T-helper 1 cell treated with Interleukin-12 subunit alpha and Interleukin-12 subunit beta and Interleukin-4 antibody, amounts not matched to agents 30 μg/mL and 1 μg/mL, for 36 hours (primary cell): ENCODE measurements at regions not wholly inside any gene's neighbourhood (a gene's known extent, or its start where the extent isn't known, plus 50 kb on each side); places are given as distances from the start of the nearest gene placed in this dataset.
"Not testable (repeated sequence)": the region's sequence is repeated elsewhere in the genome, so short reads cannot be mapped to it uniquely, and the experiment has no call there.

Experiments
- H3K27ac Mint-ChIP-seq: one replicate; pipeline ENCODE4 v1.8.0; 2021; ENCODE audit warnings: mild to moderate bottlenecking, mixed read lengths
- H3K27me3 Mint-ChIP-seq: one replicate; pipeline ENCODE4 v1.8.0; 2021; ENCODE audit warnings: low read depth, mixed read lengths
- H3K36me3 Mint-ChIP-seq: one replicate; pipeline ENCODE4 v1.8.0; 2021; ENCODE audit warnings: low read depth, mixed read lengths
- H3K4me1 Mint-ChIP-seq: one replicate; pipeline ENCODE4 v1.8.0; 2021; ENCODE audit warnings: low read depth, mixed read lengths
- H3K4me3 Mint-ChIP-seq: one replicate; pipeline ENCODE4 v1.8.0; 2021; ENCODE audit warnings: mild to moderate bottlenecking, moderate library complexity, mixed read lengths
- H3K9me3 Mint-ChIP-seq: one replicate; pipeline ENCODE4 v1.8.0; 2021; ENCODE audit warnings: mixed read lengths

DNA sequence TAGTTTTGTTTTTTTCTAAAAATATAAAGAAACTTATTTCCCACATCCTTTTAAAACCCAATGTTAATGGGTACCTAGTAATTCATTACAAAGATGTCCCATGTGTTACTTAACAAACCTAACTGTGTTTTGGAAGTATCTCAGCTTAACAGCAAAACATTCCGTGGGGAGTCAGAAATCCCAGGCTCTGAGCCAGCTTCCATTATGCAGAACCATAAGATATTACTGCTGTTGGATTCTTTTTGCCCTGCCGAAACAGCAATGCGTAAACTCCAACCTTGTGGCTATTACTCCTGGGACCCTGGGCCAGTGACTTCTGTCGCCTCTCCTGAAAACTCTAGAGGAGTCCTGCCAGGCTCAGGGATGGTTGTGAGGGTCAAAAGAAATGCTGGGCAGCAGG, 174.1 kb downstream of the UXS1 start:
- H3K4me1 Mint-ChIP-seq = peaks cover 5% of the 10 kb centered on the region
- H3K4me3 Mint-ChIP-seq = no peak overlapping the region
- H3K27me3 Mint-ChIP-seq = peaks cover 9% of the 10 kb centered on the region
- H3K9me3 Mint-ChIP-seq = no peaks in the 10 kb centered on the region
- H3K27ac Mint-ChIP-seq = no peak overlapping the region
- peaks cover 2% of the 10 kb centered on the region for H3K36me3 Mint-ChIP-seq

DNA sequence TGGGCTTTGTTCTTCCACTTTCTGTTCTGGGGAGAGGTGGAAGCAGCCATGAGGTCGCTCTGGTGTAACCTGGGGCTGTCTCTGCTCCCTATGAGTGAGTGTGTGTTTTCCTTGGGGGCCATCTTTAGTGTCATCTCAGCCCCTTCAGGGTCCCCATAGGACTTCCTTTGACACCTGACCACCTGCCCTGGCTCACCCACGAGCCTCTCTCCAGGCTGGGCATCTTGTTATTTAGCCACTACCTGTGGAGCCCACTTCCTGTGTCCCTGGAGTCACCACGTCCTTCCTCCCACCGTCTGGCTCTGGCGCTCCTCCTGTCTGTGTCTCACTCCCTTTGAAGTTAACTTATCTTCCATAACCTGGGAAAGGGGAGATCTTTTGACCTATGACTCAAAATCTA, 176.0 kb downstream of the UXS1 start:
- H3K27ac Mint-ChIP-seq = peak overlapping the region; percentile 5
- no peaks in the 10 kb centered on the region for H3K27me3 Mint-ChIP-seq
- H3K36me3 Mint-ChIP-seq = peaks cover 2% of the 10 kb centered on the region
- no peaks in the 10 kb centered on the region for H3K9me3 Mint-ChIP-seq
- H3K4me3 Mint-ChIP-seq = no peak overlapping the region
- peaks cover 5% of the 10 kb centered on the region for H3K4me1 Mint-ChIP-seq

DNA sequence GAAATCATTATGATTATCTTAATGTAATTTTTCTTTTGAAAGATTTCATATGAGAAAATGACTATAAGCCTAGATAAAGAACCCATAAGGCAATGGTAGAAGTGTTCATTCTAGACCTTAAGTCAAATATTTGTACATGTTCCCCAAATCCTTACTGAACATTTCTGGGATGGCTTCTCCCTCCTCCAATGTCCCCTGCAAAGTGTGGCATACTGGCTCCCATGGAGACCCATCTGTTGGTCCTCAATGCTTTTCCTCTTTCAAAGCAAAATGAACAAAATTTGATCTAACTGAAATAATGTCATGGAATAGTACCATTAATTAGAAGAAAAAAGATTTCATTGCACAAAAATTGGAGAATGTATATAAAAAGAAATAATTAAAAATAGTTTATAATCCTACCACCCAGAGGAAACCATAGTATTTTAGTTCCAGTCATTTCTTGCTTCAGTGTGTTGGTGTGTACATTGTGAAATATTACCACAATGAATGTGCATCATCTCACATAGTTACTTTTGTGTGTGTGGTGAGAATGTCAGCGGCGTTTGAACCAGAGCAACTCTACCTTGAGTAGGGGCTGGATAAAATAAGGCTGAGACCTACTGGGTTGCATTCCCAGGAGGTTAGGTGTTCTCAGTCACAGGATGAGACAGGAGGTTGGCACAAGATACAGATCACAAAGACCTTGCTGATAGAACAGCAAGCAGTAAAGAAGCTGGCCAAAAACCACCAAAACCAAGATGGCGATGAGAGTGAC, 181.3 kb downstream of the UXS1 start:
- Mint-ChIP-seq H3K27me3 (no peaks in the 10 kb centered on the region), H3K9me3 (peaks cover 20% of the 10 kb centered on the region), H3K4me1 (no peaks in the 10 kb centered on the region), H3K4me3 (no peak overlapping the region), H3K36me3 (no peaks in the 10 kb centered on the region), H3K27ac (no peak overlapping the region)

DNA sequence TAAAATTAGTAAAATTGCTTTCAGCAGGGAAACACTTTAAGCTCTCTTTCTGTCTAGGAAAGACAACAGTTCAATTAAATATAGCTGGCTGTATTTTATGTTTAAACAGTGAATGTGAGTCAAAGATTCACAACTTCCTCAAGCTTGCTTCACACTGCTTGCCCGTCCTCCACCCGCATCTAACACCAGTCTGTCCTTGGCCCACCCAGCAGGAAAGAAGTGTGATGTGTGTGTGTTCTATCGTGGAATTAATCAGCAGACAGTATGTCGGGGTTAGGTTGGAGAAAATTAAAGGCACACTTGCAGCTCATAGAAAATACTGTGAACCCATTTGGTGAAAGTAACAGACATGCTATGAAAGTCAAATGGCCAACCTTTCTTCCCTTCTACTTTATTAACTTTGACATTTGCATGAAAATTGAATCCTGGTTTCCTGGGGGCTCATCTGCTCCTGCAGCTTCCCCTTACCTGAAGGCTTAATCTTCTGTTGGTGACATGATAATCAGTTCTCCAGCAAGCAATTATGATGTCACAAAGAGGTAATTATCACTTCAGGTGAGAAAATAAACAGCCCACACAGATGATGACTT, 182.0 kb downstream of the UXS1 start:
- peaks cover 23% of the 10 kb centered on the region for H3K9me3 Mint-ChIP-seq
- no peak overlapping the region for H3K27ac Mint-ChIP-seq
- H3K27me3 Mint-ChIP-seq = no peaks in the 10 kb centered on the region
- H3K4me1 Mint-ChIP-seq = no peaks in the 10 kb centered on the region
- H3K36me3 Mint-ChIP-seq = no peaks in the 10 kb centered on the region
- no peak overlapping the region for H3K4me3 Mint-ChIP-seq

DNA sequence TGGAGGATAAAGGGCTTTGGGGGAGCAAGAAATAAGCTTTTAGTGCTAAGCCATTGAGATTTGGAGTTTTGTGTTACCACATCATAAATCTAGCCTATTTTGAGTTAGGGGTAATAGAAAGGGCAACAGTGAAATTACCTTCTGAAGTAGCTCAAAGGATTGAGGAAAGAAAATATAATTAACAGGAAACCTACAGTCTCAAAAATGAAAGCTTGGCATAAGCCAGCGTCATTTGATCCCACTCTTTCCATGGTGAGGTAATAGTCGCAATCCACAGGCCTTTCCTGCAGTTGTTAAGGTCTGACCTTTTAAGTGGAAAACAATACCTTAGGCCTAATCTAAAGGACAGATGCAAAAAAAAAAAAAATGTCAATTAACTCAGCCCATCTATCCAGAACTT, 182.7 kb downstream of the UXS1 start:
- H3K36me3 Mint-ChIP-seq = no peaks in the 10 kb centered on the region
- H3K4me1 Mint-ChIP-seq = no peaks in the 10 kb centered on the region
- H3K27me3 Mint-ChIP-seq = no peaks in the 10 kb centered on the region
- peaks cover 30% of the 10 kb centered on the region for H3K9me3 Mint-ChIP-seq
- H3K4me3 Mint-ChIP-seq = no peak overlapping the region
- H3K27ac Mint-ChIP-seq = no peak overlapping the region

DNA sequence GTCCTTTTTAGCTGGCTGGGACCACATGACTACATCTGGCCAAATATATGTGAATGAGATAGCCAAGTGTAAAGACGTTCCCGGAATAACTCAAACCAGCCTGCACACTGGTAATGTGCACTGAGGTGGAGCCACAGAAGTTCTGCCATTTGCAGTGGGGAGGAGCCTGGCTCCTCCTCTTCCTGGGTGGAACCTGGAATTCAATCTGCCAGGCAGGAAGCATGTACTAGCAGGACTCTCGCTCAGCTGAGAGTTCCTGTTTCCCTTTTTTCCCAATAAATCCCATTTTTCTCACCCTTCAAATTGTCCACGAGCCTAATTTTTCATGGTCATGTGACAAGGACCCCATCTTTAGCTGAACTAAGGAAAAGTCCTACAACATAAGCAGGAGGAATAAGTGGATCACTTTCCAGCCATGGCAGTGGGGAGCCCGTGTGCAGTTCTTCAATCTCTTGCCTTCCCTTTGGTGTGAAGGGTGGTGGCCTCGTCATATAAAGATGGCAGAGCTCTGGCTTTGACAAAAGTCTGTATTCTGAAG, 183.2 kb downstream of the UXS1 start:
- H3K27me3 Mint-ChIP-seq = no peaks in the 10 kb centered on the region
- no peaks in the 10 kb centered on the region for H3K36me3 Mint-ChIP-seq
- H3K27ac Mint-ChIP-seq = no peak overlapping the region
- H3K4me1 Mint-ChIP-seq = no peaks in the 10 kb centered on the region
- H3K4me3 Mint-ChIP-seq = no peak overlapping the region
- peaks cover 33% of the 10 kb centered on the region for H3K9me3 Mint-ChIP-seq

DNA sequence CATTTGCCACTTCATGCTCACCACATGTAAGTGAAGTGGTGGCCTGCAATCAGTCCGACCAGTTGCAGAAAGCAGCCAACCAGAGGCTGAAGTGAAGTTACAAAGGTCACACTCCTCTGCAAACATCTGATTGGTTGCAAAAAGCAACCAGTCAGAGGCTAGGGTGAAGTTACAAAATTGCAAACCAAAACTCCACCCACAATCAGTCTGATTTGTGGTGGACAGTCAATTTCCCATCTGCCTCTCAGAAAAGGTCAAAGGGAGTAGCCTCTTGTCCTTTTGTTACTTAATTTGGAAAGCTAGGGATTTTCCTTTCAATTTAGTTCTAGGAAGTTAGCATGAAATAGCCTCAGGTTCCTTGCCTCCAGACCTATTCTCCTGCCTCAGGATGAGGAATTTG, 185.0 kb downstream of the UXS1 start:
- Mint-ChIP-seq H3K4me1 (no peaks in the 10 kb centered on the region), H3K9me3 (peaks cover 48% of the 10 kb centered on the region), H3K27me3 (no peaks in the 10 kb centered on the region), H3K36me3 (no peaks in the 10 kb centered on the region), H3K27ac (no peak overlapping the region), H3K4me3 (no peak overlapping the region)

DNA sequence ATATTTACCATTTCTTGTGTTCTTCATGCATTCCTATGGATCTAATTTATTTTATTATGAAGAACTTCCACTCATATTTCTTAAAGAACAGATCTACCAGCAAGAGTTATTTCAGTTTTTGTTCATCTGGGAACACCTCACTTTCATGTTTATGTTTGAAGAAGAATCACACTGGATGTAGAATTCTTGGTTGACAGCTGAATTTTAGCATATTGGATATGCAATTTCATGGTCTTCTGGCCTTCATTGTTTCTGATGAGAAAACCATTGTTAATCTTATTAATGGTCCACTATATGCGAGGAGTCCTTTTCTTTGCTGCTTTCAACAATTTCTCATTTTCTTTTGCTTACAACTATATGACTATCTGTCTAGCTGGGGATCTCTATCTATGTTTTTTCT, 189.2 kb downstream of the UXS1 start:
- Mint-ChIP-seq H3K9me3 (peaks cover 53% of the 10 kb centered on the region), H3K27me3 (peaks cover 13% of the 10 kb centered on the region), H3K36me3 (no peaks in the 10 kb centered on the region), H3K4me1 (no peaks in the 10 kb centered on the region), H3K27ac (no peak overlapping the region), H3K4me3 (no peak overlapping the region)

DNA sequence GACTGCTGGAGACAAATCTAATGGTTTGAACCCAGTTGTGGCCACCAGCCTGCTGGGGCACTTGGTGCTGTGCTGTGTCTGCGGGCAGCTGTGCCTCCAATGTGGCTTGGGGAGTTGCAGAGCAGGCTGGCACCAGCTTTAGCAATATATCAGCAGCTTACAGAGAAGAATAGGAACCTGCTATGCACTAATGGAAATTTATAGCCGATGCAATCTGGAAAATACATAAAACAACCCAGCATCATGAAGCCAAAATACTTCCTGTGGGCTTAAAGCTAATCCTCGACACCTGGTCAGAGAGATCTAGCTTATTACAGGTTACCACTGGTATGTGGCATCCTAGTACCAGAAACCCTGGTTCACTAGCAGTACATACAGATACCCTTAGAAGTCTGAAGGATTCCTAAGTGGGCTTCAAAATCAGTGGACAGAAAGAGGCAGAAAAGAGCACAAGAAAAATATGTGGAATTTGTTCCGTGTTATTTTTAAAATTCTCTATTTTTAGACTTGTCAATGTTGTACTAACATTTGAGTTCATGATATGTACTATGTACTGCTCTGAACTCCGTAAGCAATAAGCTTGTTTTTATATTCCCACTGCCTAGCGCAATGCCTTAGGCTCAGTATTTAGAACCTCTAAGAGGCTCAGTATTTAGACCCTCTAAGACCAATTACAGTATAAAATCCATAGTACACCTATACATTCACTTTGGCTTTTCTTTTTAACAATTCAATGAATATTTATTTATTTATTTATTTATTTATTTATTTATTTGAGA, 194.7 kb downstream of the UXS1 start:
- Mint-ChIP-seq H3K36me3 (no peaks in the 10 kb centered on the region), H3K4me1 (no peaks in the 10 kb centered on the region), H3K27ac (no peak overlapping the region), H3K9me3 (peaks cover 26% of the 10 kb centered on the region), H3K4me3 (no peak overlapping the region), H3K27me3 (peaks cover 13% of the 10 kb centered on the region)

DNA sequence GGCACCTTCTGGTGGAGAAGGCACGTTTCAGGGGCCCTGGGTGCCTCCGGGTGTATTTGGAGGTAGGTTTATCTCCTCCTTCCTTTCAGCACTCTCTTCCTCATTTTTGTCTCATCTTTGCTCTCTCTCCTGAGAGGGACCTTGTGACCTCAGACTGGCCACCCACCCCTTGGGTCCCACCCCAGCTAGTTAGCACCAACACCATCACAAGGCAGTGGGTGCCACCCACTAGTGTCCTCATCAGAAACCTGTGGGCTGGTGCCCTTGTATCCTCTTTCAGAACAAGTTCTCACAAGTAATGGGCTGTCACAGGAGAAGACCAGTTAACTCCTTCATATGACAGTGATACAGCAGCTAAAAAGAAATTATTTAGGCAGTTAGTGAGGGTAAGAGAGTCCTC, 196.4 kb downstream of the UXS1 start:
- H3K27me3 Mint-ChIP-seq = peaks cover 13% of the 10 kb centered on the region
- H3K4me1 Mint-ChIP-seq = no peaks in the 10 kb centered on the region
- no peaks in the 10 kb centered on the region for H3K36me3 Mint-ChIP-seq
- no peak overlapping the region for H3K4me3 Mint-ChIP-seq
- no peak overlapping the region for H3K27ac Mint-ChIP-seq
- peaks cover 29% of the 10 kb centered on the region for H3K9me3 Mint-ChIP-seq

DNA sequence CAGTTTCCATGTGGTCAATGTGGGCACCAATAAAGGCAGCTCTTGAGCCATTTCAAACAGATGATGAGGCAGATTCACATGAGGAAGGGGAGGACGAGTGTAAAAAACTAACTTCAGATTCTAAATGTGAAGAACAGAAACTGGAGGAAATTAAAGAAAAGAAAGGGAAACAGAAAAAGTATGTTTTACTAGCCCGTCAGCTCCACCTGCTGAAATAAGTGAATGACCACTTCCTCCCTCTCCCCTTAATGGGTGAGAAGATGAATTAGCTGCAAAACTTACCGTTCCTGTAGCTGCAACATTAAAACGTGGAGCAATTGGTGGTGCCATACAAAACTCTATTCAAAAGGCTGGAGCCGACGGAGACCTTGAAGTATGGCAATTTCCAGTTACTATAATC, 203.5 kb downstream of the UXS1 start:
- H3K27ac Mint-ChIP-seq = no peak overlapping the region
- H3K4me1 Mint-ChIP-seq = peaks cover 7% of the 10 kb centered on the region
- H3K9me3 Mint-ChIP-seq = peaks cover 59% of the 10 kb centered on the region
- peaks cover 6% of the 10 kb centered on the region for H3K27me3 Mint-ChIP-seq
- H3K4me3 Mint-ChIP-seq = no peak overlapping the region
- H3K36me3 Mint-ChIP-seq = peaks cover 8% of the 10 kb centered on the region

DNA sequence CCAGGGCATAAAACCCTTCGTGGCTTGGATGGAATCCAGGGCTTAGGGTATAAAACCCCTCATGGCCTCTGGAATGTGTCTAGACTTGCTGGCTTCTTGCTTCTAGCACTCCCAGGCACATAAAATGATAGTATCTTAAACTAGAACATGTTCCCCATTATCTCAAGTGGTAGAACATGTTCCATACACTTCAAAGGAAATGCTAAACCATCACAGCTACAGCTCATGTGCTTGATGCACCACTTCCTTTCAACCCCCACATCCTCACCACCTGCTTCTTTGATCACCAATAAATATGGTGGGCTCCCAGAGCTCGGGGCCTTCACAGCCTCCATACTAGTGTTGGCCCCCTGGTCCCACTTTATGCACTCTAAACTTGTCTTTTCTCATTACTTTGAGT, 204.3 kb downstream of the UXS1 start:
- not testable (repeated sequence) for H3K4me3 Mint-ChIP-seq, H3K27me3 Mint-ChIP-seq, H3K27ac Mint-ChIP-seq, H3K36me3 Mint-ChIP-seq, H3K4me1 Mint-ChIP-seq
- peaks cover 55% of the 10 kb centered on the region for H3K9me3 Mint-ChIP-seq

DNA sequence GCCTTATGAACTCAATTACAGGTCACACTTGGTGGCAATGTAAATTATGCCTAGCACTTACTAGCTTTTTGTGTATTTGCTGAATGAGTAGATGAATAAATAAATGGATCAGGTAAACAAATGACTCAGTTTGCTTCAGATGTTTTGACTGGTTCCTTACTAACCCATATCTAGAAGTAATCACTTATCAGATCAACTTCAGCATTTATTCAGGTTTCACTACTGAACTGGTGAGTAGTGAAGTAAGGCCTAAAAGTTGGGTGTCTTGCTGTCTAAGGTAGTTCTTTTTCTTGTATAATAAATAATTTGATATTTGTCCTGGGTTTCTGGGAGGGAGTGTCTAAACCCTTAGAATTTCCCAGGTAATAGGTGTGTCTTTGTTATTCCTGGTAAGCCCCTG, 205.0 kb downstream of the UXS1 start:
- Mint-ChIP-seq H3K27me3 (peaks cover 6% of the 10 kb centered on the region), H3K4me1 (peaks cover 9% of the 10 kb centered on the region), H3K9me3 (peaks cover 49% of the 10 kb centered on the region), H3K27ac (no peak overlapping the region), H3K36me3 (peaks cover 8% of the 10 kb centered on the region), H3K4me3 (no peak overlapping the region)

DNA sequence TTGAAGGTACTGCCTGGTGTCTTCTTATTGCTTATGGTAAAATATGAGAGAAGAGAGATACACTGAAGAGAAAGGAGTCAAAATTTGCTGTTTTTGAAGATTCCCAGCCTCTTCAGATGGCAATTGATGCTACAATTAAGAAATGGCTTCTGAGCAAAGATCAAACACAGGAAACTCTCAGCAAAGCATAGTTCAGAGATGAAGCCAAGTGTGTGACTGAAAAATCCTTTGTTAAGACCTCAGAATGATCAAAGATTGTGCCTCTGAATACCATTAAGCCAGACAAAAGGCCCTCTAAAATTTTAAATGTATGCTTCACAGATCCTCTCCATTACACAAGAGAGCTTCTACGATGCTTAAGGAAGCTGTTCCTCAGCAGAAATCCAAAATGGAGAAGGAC, 216.3 kb downstream of the UXS1 start:
- Mint-ChIP-seq H3K36me3 (no peaks in the 10 kb centered on the region), H3K4me3 (no peak overlapping the region), H3K27ac (no peak overlapping the region), H3K9me3 (peaks cover 3% of the 10 kb centered on the region), H3K4me1 (peaks cover 6% of the 10 kb centered on the region), H3K27me3 (peaks cover 7% of the 10 kb centered on the region)

DNA sequence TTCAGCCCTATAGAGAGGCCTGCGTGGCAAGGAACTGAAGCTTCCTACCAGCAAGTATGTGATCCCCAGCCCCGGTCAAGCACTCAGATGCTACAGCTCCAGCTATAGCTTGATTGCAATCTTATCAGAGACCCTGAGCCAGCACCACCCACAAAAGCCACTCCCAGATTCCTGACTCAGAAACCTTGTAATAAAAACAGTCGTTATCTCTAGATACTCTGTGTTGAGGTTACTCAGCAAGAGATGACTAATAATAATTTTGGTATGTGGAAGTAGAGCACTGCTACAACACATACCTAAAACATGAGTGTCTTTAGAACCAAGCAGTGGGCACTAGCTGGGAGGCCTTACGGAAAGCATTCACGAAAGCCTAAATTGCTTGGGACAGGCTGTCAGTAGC, 216.9 kb downstream of the UXS1 start:
- Mint-ChIP-seq H3K4me1 (peaks cover 6% of the 10 kb centered on the region), H3K27ac (no peak overlapping the region), H3K9me3 (peaks cover 3% of the 10 kb centered on the region), H3K4me3 (no peak overlapping the region), H3K27me3 (peaks cover 7% of the 10 kb centered on the region), H3K36me3 (no peaks in the 10 kb centered on the region)
